ENCODE measurements at regions not wholly inside any gene's neighbourhood (a gene's known extent, or its start where the extent isn't known, plus 50 kb on each side); places are given as distances from the start of the nearest gene placed in this dataset.

DNA sequence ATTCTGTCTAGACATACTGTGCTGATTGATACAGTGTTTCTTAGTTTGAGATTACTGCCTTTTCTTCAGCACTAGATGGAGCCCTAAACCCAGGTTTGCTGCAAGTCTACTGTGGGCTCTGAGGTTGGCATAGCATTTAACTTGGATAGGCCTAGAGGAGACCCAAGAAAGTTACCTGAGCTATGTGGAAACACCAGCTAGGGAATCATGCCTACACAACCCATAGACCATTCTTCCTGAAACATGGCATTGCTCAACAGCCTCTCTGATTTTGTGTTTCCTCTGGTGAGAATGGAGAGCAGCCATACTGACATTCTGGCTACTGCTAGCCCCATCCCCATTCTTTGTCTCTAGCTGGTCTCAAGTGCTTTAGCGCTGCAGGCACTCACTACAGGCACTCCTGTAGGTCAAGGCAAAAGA lies 287.7 kb upstream of the PCDH18 start:
- Mint-ChIP-seq H3K27ac (no peak overlapping the region), H3K27me3 (no peaks in the 10 kb centered on the region), H3K4me1 (ENCODE audit: low read depth) (no peaks in the 10 kb centered on the region), H3K4me3 (no peak overlapping the region), H3K36me3 (ENCODE audit: low read depth) (no peaks in the 10 kb centered on the region), H3K9me3 (peaks cover 5% of the 10 kb centered on the region)
- ATAC-seq (no peak), DNase-seq (no peak)
- ChIA-PET CTCF (interaction anchor here (0.9 kb wide), 2 partner anchors 271 to 861 kb away, joined by 3 to 4 read pairs; no protein-coding TSS in a partner anchor), POLR2A (no interaction called here)
- intact Hi-C loops (cut with micrococcal nuclease) = no loop called here
- no peak for TF ChIP-seq CTCF (IDR thresholded peaks at IDR 0.05)

- ChIA-PET POLR2A (no interaction called here), CTCF (interaction anchor here (1.1 kb wide), 1 partner anchor 8 kb away, joined by 3 read pairs; no protein-coding TSS in a partner anchor)
- no peak for ATAC-seq
- no peaks in the 10 kb centered on the region for H3K9me3 Mint-ChIP-seq
- no peak for DNase-seq
- no peak overlapping the region for H3K4me3 Mint-ChIP-seq
- no peaks in the 10 kb centered on the region for H3K36me3 Mint-ChIP-seq (ENCODE audit: low read depth)
- no peak for TF ChIP-seq CTCF (IDR thresholded peaks at IDR 0.05)
- H3K27me3 Mint-ChIP-seq = no peaks in the 10 kb centered on the region
- H3K4me1 Mint-ChIP-seq (ENCODE audit: low read depth) = no peaks in the 10 kb centered on the region
- intact Hi-C loops (cut with micrococcal nuclease) = no loop called here
- H3K27ac Mint-ChIP-seq = no peak overlapping the region
These were observed 280.0 kb upstream of the PCDH18 start for GRCh38 chr4:137812258-137812657.

DNA sequence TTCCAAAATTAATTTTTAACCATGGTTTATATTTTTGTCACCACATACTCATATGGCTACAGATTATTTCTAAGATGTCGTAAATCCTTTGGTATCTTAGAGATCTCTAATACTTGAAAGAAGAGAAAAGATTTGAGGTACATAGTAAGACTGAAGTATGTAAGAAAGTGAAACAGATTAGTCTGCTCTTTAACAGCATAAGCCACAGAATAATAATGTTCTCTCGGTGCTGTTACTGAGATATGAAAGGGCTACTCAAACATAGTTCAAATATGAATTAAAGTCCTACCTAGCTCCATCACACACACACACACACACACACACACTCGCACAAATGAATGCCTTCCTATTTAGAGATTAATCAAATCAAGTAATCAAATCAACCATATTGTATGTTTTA lies 274.1 kb upstream of the PCDH18 start:
- CTCF ChIA-PET = no interaction called here
- no peak for TF ChIP-seq CTCF (IDR thresholded peaks at IDR 0.05)
- Mint-ChIP-seq H3K27ac (no peak overlapping the region), H3K4me1 (ENCODE audit: low read depth) (no peaks in the 10 kb centered on the region), H3K27me3 (no peaks in the 10 kb centered on the region), H3K9me3 (no peaks in the 10 kb centered on the region), H3K4me3 (no peak overlapping the region), H3K36me3 (ENCODE audit: low read depth) (no peaks in the 10 kb centered on the region)
- POLR2A ChIA-PET = no interaction called here
- ATAC-seq (no peak), DNase-seq (no peak)
- intact Hi-C loops (cut with micrococcal nuclease) = no loop called here

GRCh38 chr4:137804906-137805495 lies 272.7 kb upstream of the PCDH18 start:
- Mint-ChIP-seq H3K36me3 (ENCODE audit: low read depth) (no peaks in the 10 kb centered on the region), H3K9me3 (peaks cover 4% of the 10 kb centered on the region), H3K27ac (no peak overlapping the region), H3K27me3 (no peaks in the 10 kb centered on the region), H3K4me3 (no peak overlapping the region), H3K4me1 (ENCODE audit: low read depth) (no peaks in the 10 kb centered on the region)
- ATAC-seq (no peak), DNase-seq (no peak)
- ChIA-PET CTCF (no interaction called here), POLR2A (no interaction called here)
- no peak for TF ChIP-seq CTCF (IDR thresholded peaks at IDR 0.05)
- intact Hi-C loops (cut with micrococcal nuclease) = no loop called here

DNA sequence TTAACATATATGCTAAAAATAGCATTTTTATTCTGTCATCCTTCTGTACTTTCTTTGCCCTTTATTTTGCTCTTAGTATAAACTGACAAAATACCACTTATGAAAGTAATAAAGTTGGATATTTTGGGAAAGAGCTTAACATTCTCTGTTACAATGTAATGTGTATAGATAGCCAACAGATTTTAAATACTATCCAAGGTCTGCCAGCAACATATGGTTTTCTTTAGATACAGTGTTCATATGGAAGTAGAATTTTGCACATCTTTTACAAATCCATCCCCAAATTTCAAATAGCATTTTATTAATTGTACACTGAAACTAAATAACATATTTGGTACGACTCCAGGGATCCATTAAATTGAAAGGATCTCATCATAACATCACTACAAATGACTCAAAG lies 268.6 kb upstream of the PCDH18 start:
- no peaks in the 10 kb centered on the region for H3K36me3 Mint-ChIP-seq (ENCODE audit: low read depth)

More for the DNA sequence above, 268.6 kb upstream of the PCDH18 start:
- Mint-ChIP-seq H3K27me3 (no peaks in the 10 kb centered on the region), H3K4me1 (ENCODE audit: low read depth) (no peaks in the 10 kb centered on the region), H3K9me3 (peaks cover 6% of the 10 kb centered on the region), H3K27ac (no peak overlapping the region), H3K4me3 (no peak overlapping the region)
- no peak for ATAC-seq
- CTCF ChIA-PET = no interaction called here
- intact Hi-C loops (cut with micrococcal nuclease) = no loop called here
- DNase-seq = no peak
- no peak for TF ChIP-seq CTCF (IDR thresholded peaks at IDR 0.05)
- POLR2A ChIA-PET = no interaction called here

Data from activated CD8-positive, alpha-beta T cell treated with anti-CD3 and anti-CD28 coated beads for 36 hours (primary cell).